CD4-positive, alpha-beta T cell treated with Interleukin-17A for 4 hours (primary cell): ENCODE measurements at regions not wholly inside any gene's neighbourhood (a gene's known extent, or its start where the extent isn't known, plus 50 kb on each side); places are given as distances from the start of the nearest gene placed in this dataset.
"Not testable (repeated sequence)": the region's sequence is repeated elsewhere in the genome, so short reads cannot be mapped to it uniquely, and the experiment has no call there.

ENCODE experiments used
- DNase-seq: peaks from one replicate; pipeline ENCODE4 v3.0.0-alpha.2; 2020; ENCODE audit warnings: mixed read lengths

GRCh38 chr14:105581551-105582341 is 55.4 kb downstream of the TMEM121 start:
- DNase-seq: no peak

- DNase-seq: no peak
These were observed 56.3 kb downstream of the TMEM121 start for GRCh38 chr14:105582639-105583038.

DNA sequence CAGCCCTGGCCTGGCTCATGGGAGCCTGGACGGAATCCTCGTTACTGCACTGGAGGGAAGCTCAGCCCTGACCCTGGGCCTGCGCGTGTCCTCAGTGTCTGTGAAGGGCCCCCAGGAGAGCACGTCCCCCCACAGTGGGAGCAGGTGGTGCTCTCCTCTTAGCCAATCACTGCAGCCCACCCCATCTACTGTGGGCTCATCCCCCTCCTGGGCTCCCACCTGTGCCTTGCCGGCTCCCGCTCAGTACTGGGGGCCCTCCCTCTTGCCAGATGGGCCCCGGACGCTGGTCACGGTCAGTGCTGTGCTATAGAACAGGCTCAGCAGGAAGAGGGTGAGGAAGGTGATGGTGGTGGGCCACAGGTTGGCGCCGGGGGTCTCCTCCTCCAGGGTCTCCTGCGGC is 57.5 kb downstream of the TMEM121 start:
- DNase-seq: not testable (repeated sequence)

DNA sequence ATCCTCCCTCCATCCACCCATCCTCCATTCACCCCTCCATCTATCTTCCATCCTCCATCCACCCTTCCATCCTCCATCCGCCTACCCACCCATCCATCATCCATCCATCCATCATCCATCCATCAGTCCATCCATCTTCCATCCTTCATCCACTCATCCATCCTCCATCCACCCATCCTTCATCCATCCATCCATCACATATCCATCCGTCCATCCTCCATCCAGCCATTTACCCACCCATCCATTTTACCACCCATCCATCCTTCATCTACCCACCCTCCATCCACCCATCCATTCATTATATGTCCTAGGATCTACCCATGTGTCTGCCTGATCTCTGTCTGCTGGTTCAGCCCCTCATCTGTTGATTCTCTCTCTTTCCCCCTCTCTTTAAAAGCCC is 58.9 kb downstream of the TMEM121 start:
- not testable (repeated sequence) for DNase-seq

- not testable (repeated sequence) for DNase-seq
These were observed 59.3 kb downstream of the TMEM121 start for GRCh38 chr14:105585722-105586121.

DNA sequence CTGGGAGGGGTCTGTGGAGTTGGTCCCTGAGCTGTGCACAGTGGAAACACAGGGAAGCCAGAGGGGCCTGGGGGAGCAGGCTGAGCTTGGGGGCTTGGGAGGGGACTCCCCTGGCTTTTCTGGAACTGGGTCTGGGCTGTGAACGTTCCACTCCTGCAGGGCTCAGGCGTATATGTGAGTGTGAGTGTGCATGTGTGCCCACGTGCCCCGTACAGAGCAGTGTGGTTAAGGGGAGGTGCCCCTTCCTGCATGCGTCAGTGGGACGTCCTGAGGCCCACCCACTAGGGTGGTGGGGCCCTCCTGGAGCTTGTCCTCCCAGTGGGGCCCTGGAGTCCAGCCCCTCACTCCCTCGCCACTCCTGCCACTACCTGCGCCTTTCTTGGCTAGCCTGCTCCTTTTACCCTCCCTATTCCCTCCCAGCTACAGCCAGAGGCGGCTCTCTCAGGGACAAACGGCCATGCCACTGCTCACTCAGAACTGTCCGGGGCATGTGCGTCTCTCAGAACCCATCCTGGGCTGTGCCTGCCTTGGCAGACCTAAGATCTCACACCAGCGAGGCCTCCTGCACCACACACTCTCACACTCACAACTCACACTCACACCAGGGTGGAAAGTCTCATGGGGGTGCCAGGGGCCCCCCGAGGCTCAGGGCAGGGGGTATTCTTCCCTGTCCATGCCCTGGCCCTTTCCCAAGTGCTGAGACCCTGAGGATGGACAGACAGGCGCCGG is 59.9 kb downstream of the TMEM121 start:
- not testable (repeated sequence) for DNase-seq

- not testable (repeated sequence) for DNase-seq
These were observed 60.7 kb downstream of the TMEM121 start for GRCh38 chr14:105587034-105587433.

GRCh38 chr14:105587482-105588235 is 61.3 kb downstream of the TMEM121 start:
- DNase-seq: not testable (repeated sequence)

GRCh38 chr14:105588236-105588860 is 62.0 kb downstream of the TMEM121 start:
- no peak for DNase-seq

DNA sequence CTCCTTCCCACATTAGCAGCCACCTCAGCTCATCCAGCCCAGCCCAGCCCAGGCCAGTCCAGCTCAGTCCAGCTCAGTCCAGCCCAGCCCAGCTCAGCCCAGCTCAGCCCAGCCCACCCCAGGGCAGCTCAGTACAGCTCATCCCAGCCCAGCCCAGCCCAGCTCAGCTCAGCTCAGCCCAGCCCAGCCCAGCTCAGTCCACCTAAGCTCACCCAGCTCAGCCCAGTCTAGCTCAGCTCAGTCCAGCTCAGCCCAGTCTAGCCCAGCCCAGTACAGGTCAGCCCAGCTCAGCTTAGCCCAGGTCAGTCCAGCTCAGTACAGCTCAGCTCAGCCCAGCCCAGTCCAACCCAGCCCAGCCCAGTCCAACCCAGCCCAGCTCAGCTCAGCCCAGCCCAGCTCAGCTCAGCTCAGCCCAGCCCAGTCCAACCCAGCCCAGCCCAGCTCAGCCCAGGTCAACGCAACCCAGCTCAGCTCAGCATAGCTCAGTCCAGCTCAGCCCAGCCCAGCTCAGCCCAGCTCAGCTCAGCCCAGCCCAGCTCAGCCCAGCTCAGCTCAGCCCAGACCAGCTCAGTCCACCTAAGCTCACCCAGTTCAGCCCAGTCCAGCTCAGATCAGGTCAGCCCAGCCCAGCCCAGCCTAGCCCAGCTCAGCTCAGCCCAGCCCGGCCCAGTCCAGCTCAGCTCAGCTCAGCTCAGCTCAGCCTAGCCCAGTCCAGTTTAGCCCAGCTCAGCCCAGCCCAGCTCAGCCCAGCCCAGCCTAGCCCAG is 63.0 kb downstream of the TMEM121 start:
- no peak for DNase-seq

- not testable (repeated sequence) for DNase-seq
These were observed 63.5 kb downstream of the TMEM121 start for GRCh38 chr14:105589926-105590185.

GRCh38 chr14:105591052-105591451 is 64.7 kb downstream of the TMEM121 start:
- DNase-seq: no peak

DNA sequence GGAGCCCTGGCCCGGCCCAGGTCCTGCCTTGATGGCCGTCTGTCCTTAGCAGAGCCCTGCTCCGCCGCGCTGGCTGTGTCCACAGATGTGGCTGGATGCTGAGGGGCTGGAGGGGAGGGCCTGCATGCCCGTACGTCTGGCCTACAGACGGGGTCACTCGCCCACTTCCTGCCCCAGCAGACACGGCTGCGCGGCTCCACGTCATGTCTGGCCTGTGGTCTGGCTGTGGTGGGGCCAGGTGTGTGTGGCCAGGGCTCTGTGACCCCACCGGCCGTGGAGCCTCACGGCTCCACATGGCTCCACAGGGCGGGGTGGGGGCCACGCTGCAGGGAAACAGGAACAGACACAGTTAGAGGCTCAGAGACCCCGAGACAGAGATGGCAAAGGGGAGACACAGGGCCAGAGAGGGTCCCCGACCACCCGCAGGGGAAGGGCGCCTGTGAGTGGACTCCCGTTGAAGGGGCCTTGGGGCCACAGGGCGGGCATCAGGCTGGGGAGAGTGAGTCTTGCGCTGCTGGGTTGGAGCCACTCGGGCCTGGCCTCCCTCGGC is 65.5 kb downstream of the TMEM121 start:
- not testable (repeated sequence) for DNase-seq

DNA sequence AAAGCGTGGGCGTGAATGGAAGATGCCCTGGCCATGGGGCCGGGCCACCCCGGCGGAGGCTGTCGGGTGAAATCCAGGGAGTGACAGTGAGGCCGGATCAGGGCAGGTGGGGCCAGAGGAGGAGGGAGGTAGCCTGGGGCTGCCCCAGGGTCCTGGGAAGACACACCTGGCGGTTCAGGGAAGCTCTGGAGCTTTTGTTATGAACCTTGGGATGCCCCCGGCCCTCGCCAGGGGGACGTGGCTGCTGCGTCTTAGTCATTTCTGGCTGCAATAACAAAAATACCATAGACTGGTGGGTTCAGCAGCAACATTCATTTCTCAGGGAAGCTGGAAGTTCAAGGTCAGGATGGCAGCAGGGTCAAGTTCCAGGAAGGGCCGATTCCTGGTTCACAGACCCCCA is 66.3 kb downstream of the TMEM121 start:
- DNase-seq: not testable (repeated sequence)

DNA sequence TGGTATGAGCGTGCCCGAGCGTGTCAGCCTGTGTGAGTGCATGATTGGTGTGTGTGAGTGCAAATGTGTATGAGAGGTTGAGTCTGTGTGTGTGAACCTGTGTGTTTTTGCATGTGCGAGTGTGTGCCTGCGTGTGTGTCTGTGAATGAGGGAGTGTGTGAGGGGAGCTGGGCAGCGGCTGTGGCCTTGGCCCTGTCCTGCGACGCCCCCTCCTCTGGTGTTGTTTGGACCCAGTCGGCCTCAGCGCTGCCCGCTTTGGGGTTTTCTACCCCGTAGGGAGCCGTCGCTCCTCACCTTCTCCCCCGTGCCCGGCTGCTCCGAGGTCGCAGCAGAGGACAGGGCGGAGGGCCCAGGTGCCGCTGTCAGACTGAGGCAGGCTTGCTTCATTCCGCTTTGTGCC is 69.0 kb downstream of the TMEM121 start:
- DNase-seq: not testable (repeated sequence)

GRCh38 chr14:105596374-105596773 is 70.0 kb downstream of the TMEM121 start:
- not testable (repeated sequence) for DNase-seq

DNA sequence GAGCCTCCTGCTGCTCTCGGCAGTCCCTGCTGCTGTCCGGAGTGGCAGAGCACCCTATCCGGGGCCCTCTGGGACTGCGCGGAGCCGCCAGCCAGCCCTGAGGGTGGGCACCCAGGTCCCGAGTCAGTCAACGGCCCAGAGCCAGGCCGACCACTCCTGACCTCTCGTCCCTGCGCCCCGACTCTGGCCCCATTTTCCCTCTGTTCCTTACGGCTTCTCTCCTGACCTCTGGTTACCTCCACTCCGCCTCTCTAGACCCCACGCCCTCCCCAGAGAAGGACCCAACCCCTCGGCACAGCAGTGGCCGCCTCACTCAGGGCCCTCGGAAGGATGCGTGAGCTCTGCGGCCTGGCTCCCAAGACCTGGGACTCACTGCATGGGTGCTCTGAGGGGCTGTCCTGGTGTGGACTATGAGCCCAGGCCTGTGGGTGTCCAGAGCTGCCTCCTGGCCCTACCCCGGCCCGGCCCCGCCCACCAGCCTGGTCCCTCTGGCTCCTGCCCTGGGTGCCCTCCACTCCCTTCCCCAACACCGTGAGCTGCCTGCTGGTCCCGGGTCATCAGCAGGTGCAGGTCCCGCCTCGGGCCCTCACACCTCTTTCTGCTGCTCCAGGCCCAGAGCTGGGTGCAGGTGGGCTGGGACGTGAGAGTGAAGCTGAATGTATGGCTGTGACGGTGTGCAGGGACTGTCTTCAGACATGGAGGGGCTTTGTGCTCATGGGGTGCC is 71.8 kb downstream of the TMEM121 start:
- not testable (repeated sequence) for DNase-seq

DNA sequence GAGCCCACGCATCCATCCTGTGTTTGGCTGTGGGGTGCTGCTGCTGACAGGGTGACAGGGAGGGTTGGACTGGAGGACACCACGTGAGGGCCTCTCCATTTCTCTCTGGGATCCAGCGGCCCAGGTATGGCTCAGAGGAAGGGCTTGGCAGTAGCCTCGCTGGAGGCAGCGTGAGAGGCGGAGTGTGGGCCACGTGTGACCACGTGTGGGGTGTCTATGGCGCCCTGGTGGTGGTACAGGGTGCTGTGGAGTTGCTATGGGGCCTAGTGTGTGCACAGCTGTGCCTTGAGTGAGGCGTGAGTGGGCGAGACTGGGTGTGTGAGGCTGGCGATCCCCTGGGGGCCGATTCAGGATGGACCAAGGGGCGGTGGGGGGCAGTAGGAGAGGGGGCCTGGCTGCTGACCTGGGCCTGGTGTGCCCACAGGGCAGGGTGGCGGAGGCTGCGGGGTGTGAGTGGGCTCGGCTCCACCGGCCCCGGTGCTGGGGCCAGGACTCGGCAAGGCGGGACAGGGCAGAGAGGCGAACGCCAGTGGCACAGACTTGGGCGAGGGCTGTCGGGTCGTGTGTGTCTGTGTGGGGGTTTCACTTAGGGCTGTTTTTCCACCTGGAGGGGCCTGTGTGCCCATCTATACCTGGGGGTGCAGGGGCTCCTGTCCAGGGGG is 72.7 kb downstream of the TMEM121 start:
- not testable (repeated sequence) for DNase-seq

DNA sequence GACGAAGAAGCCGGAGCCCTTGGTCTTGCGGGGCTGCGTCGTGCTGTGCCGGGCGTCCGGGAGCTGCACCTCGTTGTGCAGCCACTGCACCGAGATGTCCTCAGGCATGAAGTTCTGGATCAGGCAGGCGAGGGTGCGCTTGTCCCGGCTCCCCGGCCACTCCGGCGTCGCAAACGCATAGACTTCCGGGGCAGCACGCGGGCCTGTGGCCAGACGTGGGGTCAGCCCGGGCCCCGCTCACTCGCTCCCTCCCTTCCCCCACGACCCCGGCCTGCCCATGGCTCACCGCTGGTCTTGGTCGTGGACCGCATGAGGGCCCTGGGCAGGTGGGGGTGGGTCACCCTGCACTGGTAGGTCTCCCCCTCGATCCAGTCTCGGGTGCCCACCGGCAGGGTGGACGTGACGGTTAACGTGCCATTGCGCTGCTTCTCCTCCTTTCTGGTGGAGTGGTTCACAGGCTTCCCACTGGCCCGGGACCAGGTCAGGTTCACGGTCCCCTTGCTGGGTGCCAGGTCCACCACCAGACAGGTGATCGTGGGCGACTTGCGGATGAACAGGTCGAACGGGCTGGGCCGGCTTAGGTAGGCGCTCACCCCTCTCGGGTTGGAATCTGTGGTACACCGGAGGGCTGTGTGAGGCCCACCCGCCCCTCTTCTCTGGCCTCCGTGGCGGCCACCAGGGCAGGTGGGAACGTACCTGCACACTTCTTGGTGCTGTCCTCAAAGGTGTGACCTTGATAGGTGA is 74.0 kb downstream of the TMEM121 start:
- DNase-seq: not testable (repeated sequence)

DNA sequence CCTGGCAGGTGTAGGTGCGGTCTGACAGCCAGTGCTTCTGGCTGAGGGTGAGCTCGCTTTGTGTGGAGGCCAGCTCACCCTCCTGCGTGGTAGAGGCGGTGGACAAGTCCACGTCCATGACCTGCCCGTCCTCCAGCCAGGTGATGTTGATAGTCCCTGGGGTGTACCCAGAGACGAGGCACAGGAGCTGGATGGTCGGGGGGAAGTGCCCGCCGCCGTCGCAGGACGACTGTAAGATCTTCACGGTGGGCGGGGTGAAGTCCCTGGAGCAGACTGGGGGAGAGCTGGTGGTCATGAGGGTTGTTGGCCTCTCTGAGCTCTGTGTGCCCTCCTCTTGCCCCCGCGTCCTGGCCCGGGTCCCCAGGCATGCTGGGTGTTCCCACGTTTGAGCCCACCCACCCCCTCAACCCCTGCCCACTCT is 74.6 kb downstream of the TMEM121 start:
- no peak for DNase-seq
